Astrocyte of the spinal cord (primary cell): ENCODE measurements at regions not wholly inside any gene's neighbourhood (a gene's known extent, or its start where the extent isn't known, plus 50 kb on each side); places are given as distances from the start of the nearest gene placed in this dataset.

Source experiments
- DNase-seq: peaks from one replicate; pipeline ENCODE4 v3.0.0; 2011; ENCODE audit warnings: low read depth, low spot score
- H3K4me3 ChIP-seq: 2 replicates; pipeline ENCODE4 v1.5.1; 2011; ENCODE audit warnings: low read depth, mild to moderate bottlenecking, low read length, moderate library complexity
- in situ Hi-C: cut with HindIII; loops from 2 replicates; pipeline ENCODE4 v1.10.0; 2017; ENCODE audit warnings: low sequenced_read_pairs
- TF ChIP-seq, protein P1 (sequence below): IDR thresholded peaks from 2 replicates; pipeline ENCODE4 v1.5.1; 2012; ENCODE audit warnings: low read depth, mild to moderate bottlenecking, low read length, inconsistent platforms

DNA sequence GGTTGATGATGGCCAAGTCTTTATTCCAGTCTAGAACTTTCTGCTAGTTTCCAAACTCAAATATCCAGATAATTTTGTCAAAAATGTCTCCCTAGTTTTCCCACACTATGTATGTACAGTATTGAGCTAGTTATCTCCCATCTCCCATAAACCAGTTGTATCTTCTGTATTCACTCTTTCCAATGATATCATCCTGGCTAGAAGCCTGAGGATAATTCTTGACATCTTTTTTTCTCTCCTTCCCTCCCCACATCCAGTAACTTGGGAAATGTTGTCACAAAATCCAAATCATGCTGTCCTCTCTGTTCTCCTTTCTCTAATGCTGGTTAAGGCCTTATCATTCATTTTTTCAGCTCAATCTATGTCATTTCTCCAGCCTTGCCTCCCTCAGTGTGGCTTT lies 553.8 kb upstream of the FANCL start:
- no peak for DNase-seq
- TF ChIP-seq, protein P1, sequence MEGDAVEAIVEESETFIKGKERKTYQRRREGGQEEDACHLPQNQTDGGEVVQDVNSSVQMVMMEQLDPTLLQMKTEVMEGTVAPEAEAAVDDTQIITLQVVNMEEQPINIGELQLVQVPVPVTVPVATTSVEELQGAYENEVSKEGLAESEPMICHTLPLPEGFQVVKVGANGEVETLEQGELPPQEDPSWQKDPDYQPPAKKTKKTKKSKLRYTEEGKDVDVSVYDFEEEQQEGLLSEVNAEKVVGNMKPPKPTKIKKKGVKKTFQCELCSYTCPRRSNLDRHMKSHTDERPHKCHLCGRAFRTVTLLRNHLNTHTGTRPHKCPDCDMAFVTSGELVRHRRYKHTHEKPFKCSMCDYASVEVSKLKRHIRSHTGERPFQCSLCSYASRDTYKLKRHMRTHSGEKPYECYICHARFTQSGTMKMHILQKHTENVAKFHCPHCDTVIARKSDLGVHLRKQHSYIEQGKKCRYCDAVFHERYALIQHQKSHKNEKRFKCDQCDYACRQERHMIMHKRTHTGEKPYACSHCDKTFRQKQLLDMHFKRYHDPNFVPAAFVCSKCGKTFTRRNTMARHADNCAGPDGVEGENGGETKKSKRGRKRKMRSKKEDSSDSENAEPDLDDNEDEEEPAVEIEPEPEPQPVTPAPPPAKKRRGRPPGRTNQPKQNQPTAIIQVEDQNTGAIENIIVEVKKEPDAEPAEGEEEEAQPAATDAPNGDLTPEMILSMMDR = no peak
- H3K4me3 ChIP-seq = no peak overlapping the region
- in situ Hi-C loops = no loop called here

DNA sequence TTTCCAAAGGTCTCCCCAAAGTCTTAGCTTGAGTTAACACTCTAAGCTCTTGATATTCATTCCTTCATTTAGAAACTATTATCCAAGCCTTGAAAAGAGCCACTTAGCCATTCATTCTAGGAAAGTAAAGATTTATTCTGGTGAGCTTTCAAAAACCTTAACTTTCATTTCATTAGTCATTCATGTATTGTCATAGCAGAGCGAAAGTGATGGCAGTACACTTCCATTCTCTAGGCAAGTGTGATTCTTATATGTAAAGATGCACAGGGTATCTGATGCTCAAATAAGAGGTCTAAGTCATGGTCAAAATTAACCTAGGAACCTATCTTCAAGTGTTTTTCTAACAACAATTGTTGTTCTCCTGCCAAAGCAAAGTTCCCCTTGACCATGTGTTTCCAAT lies 553.0 kb upstream of the FANCL start:
- TF ChIP-seq, protein P1 = no peak
- DNase-seq = no peak
- in situ Hi-C loops = no loop called here
- no peak overlapping the region for H3K4me3 ChIP-seq

DNA sequence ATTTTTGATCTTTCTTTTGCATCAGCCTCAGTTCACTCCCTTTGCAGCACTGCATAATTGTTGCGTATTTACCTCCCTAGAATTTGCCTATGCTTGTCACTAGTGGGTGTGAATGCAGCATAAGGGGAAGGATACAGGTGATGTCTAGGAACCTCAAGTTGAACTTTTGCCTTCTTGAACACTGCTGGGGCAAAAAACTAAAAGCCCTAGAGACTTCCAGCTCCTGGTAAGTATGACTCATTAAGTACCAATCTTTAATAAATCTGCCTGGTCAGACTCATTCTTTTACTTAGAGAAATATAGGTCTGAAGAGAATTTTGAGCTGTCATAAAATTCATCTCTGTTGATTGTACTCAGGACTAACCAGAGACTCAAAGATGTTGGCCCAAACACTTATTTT lies 547.3 kb upstream of the FANCL start:
- no peak overlapping the region for H3K4me3 ChIP-seq
- no peak for DNase-seq
- in situ Hi-C loops = no loop called here
- TF ChIP-seq, protein P1 = no peak

DNA sequence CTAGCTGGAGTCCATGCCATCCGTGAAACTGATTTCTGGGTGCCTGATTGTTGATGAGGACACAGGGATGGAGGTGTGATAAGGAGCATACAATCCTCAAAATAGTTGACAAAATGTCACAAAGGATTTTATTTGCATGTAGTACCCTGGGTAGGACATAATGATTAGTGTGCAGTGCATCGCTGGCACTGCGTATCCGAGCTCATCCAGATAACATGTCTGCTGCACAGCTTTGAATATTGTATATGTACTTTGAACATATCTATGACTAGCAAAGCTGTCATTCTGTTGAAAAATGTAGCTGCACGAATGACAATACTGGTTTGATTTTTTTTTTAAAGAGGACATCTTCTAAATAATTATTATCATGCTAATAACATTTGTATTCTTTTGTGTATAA lies 529.7 kb upstream of the FANCL start:
- in situ Hi-C loops = no loop called here
- TF ChIP-seq, protein P1 = no peak
- no peak for DNase-seq
- no peak overlapping the region for H3K4me3 ChIP-seq

DNA sequence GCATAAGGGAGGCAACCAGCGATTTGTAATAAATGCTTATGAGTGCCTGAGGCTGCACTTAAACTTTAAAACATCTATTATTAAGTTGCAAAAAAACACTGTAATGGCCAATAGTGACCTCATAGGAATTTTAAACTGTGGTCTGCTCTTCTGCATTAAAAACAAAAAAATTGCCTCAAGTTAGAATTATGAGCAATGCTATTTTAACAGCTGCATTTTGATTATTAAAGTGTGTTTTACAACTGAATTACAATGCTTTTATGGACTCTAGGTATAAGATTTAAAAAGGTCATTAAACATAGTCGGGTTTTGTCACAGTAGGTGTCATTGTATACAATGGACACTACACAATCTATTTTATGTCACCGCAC lies 528.7 kb upstream of the FANCL start:
- no peak for DNase-seq
- in situ Hi-C loops = no loop called here
- TF ChIP-seq, protein P1 = no peak
- no peak overlapping the region for H3K4me3 ChIP-seq

DNA sequence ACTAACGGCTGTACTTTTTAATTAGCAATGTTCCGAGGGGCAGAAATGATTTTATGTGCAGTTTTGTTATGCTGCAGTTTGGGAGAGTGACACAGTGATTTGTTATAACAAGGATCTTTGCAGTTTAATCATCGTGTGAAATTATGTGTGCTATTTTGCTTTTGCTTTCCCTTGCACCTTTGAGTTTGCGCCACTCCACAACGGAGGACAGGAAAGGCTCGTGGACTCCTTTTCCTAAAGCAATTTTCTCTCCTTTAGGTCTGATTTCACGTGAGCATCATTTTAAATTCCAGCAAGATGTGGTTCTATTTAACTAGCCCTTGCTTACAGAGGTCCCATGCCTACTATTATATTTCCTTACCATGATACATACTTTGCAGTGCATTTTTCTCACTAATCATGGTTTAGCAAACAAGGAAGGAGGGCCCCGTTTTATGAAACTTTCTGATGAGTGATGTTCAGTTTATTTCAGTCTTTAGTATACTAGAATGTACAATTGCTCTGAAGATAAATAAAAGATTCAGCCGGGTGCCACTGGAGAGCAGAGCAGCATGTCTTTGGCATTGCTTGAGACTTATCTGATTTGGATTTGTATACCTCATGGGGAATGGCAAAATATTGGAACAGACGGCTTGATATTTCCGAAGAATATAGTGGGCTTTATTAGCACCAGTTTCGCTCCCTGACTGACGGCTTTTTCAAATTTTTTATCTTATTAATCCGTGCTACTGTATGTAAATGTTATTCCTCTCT lies 528.2 kb upstream of the FANCL start:
- no peak overlapping the region for H3K4me3 ChIP-seq
- DNase-seq = no peak
- in situ Hi-C loops = no loop called here
- TF ChIP-seq, protein P1 = no peak

DNA sequence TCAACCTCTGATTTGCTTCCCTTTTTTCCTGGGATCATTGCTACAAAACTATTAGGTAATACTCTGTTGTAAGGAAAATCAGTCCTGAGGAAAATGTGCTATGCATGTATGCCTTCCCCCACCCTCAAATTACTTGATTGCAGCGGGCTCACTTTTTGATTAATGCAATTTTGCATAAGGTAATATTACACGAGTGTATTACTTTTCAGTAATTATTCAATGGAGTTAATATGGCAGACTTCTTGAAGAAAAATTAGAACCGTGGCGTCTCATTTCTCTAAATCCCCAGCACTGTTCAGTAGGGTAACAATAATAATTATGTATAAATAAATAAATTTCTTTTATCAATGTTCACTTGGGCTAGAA lies 527.6 kb upstream of the FANCL start:
- H3K4me3 ChIP-seq = no peak overlapping the region
- TF ChIP-seq, protein P1 = no peak
- no peak for DNase-seq
- in situ Hi-C loops = no loop called here
